IMR-90 (cell line): ENCODE measurements at regions not wholly inside any gene's neighbourhood (a gene's known extent, or its start where the extent isn't known, plus 50 kb on each side); places are given as distances from the start of the nearest gene placed in this dataset.

Experiments used
- ATAC-seq: fragments of 200-7000 bp; cut with Tn5 transposase; 2 replicates; pipeline ENCODE4 v1.9.1; 2020; ENCODE audit warnings: low read depth, mild to moderate bottlenecking, moderate library complexity
- BruUV-seq: library from RNA; stranded (reverse); fragments of 400-500 nt; replicated peaks from 2 replicates; lab custom pipeline; 2021; lab: Mats Ljungman, UMichigan
- CTCF ChIA-PET: fragments of 300-600 bp; formaldehyde crosslinking; extraction: SDS; loops from one replicate; lab custom pipeline; 2021; ENCODE audit warnings: antibody characterized with exemption; lab: Yijun Ruan, JAX
- POLR2A ChIA-PET: fragments of 300-600 bp; sonication (Branson Sonifier 250); formaldehyde crosslinking; loops from one replicate; lab custom pipeline; 2022; ENCODE audit warnings: antibody characterized with exemption; ENCODE audit not compliant: unreplicated experiment; lab: Charles Lee
- DNase-seq: peaks from one replicate; pipeline ENCODE4 v3.0.0; 2013
- H2AFZ ChIP-seq: replicated peaks from 2 replicates; pipeline ENCODE3; 2013; ENCODE audit warnings: low read length, mild to moderate bottlenecking; ENCODE audit not compliant: poor library complexity
- H2AK5ac ChIP-seq: 2 replicates; pipeline ENCODE4 v1.6.1; 2013; ENCODE audit warnings: low read depth, low read length, inconsistent platforms
- H2AK9ac ChIP-seq: replicated peaks from 2 replicates; pipeline ENCODE3; 2013; ENCODE audit warnings: mild to moderate bottlenecking, low read depth, low read length, moderate library complexity; ENCODE audit not compliant: poor library complexity
- H2BK120ac ChIP-seq: 2 replicates; pipeline ENCODE4 v1.6.1; 2013; ENCODE audit warnings: low read depth, low read length, inconsistent platforms
- H2BK15ac ChIP-seq: 3 replicates; pipeline ENCODE4 v1.6.1; 2013; ENCODE audit warnings: low read depth, low read length, inconsistent platforms
- H2BK20ac ChIP-seq: 2 replicates; pipeline ENCODE4 v1.6.1; 2013; ENCODE audit warnings: low read depth, mild to moderate bottlenecking, inconsistent platforms, low read length, moderate library complexity
- H2BK5ac ChIP-seq: 2 replicates; pipeline ENCODE4 v1.6.1; 2013; ENCODE audit warnings: mild to moderate bottlenecking, low read depth, low read length, inconsistent platforms; ENCODE audit not compliant: poor library complexity, severe bottlenecking
- H3K14ac ChIP-seq: replicated peaks from 2 replicates; pipeline ENCODE4 v1.6.1; 2013; ENCODE audit warnings: low read depth, low read length, inconsistent platforms
- H3K18ac ChIP-seq: 2 replicates; pipeline ENCODE4 v1.6.1; 2013; ENCODE audit warnings: low read depth, low read length, control low read depth
- H3K23ac ChIP-seq: 2 replicates; pipeline ENCODE4 v1.6.1; 2013; ENCODE audit warnings: low read depth, low read length, inconsistent platforms
- H3K27ac ChIP-seq: 2 replicates; pipeline ENCODE4 v1.5.1; 2013; ENCODE audit warnings: mild to moderate bottlenecking, control low read depth, low read length; ENCODE audit not compliant: insufficient read depth
- H3K27me3 ChIP-seq: 2 replicates; pipeline ENCODE4 v1.6.1; 2013; ENCODE audit warnings: low read length; ENCODE audit not compliant: control insufficient read depth, insufficient read depth
- H3K36me3 ChIP-seq: 2 replicates; pipeline ENCODE4 v1.6.1; 2013; ENCODE audit warnings: low read length, mixed read lengths; ENCODE audit not compliant: control insufficient read depth, insufficient read depth
- H3K4ac ChIP-seq: 2 replicates; pipeline ENCODE4 v1.6.1; 2013; ENCODE audit warnings: low read depth, low read length, inconsistent platforms
- H3K4me1 ChIP-seq: 2 replicates; pipeline ENCODE4 v1.6.1; 2013; ENCODE audit warnings: low read length, mixed read lengths; ENCODE audit not compliant: control insufficient read depth, insufficient read depth
- H3K4me2 ChIP-seq: 2 replicates; pipeline ENCODE4 v1.6.1; 2013; ENCODE audit warnings: low read depth, mild to moderate bottlenecking, control low read depth, low read length, moderate library complexity
- H3K4me3 ChIP-seq: 2 replicates; pipeline ENCODE4 v1.5.1; 2013; ENCODE audit warnings: low read depth, mild to moderate bottlenecking, control low read depth, low read length, moderate library complexity; ENCODE audit not compliant: insufficient read depth
- H3K56ac ChIP-seq: 2 replicates; pipeline ENCODE4 v1.6.1; 2013; ENCODE audit warnings: low read length, inconsistent platforms; ENCODE audit not compliant: insufficient read depth; ENCODE audit errors: extremely low read depth
- H3K79me1 ChIP-seq, 2 experiments: 2 replicates each; pipeline ENCODE4 v1.6.1; 2013; ENCODE audit warnings: low read length in 2 of 2, inconsistent platforms in 1 of 2, low read depth in 1 of 2
- H3K9ac ChIP-seq: 2 replicates; pipeline ENCODE4 v1.6.1; 2013; ENCODE audit warnings: low read depth, low read length, control low read depth
- H3K9me1 ChIP-seq: 2 replicates; pipeline ENCODE4 v1.6.1; 2013; ENCODE audit warnings: low read length, inconsistent platforms; ENCODE audit not compliant: insufficient read depth
- H3K9me3 ChIP-seq: 2 replicates; pipeline ENCODE4 v1.6.1; 2013; ENCODE audit warnings: low read length; ENCODE audit not compliant: control insufficient read depth, insufficient read depth
- H4K20me1 ChIP-seq: 2 replicates; pipeline ENCODE4 v1.6.1; 2013; ENCODE audit warnings: low read length, inconsistent platforms; ENCODE audit not compliant: insufficient read depth
- H4K5ac ChIP-seq: 2 replicates; pipeline ENCODE4 v1.6.1; 2013; ENCODE audit warnings: mild to moderate bottlenecking, low read depth, low read length, control low read depth
- H4K8ac ChIP-seq, 2 experiments: 2 replicates each; pipeline ENCODE4 v1.6.1; 2013; ENCODE audit warnings: low read depth in 2 of 2, low read length in 2 of 2, control low read depth in 1 of 2, inconsistent platforms in 1 of 2
- H4K91ac ChIP-seq: 2 replicates; pipeline ENCODE4 v1.6.1; 2013; ENCODE audit warnings: low read depth, low read length, inconsistent platforms; ENCODE audit not compliant: insufficient read depth
- BHLHE40 ChIP-seq: fragments of 150-350 bp; IDR thresholded peaks from 2 replicates; pipeline ENCODE4 v1.6.1; 2016; ENCODE audit warnings: mild to moderate bottlenecking, low read depth, low read length
- CEBPB ChIP-seq: IDR thresholded peaks from 2 replicates; pipeline ENCODE4 v1.6.1; 2012; ENCODE audit warnings: low read depth, low read length, improper control_type of control experiment
- CHD1 ChIP-seq: IDR thresholded peaks from 2 replicates; pipeline ENCODE4 v1.6.1; 2012; ENCODE audit warnings: low read depth, low read length, improper control_type of control experiment
- CTCF ChIP-seq: conservative IDR thresholded peaks from 2 replicates; pipeline ENCODE4 v1.5.1; 2012; ENCODE audit warnings: mild to moderate bottlenecking, low read depth, low read length, improper control_type of control experiment
- ELK1 ChIP-seq: fragments of 150-350 bp; IDR thresholded peaks from 2 replicates; pipeline ENCODE4 v1.6.1; 2016; ENCODE audit warnings: low read depth, mild to moderate bottlenecking, low read length, moderate library complexity, borderline replicate concordance
- FOS ChIP-seq: fragments of 150-350 bp; IDR thresholded peaks from 2 replicates; pipeline ENCODE4 v1.6.1; 2016; ENCODE audit warnings: low read depth, low read length
- MAFK ChIP-seq: IDR thresholded peaks from 2 replicates; pipeline ENCODE4 v1.6.1; 2012; ENCODE audit warnings: low read depth, low read length, improper control_type of control experiment
- MAZ ChIP-seq: IDR thresholded peaks from 2 replicates; pipeline ENCODE4 v1.6.1; 2012; ENCODE audit warnings: low read depth, mild to moderate bottlenecking, low read length, improper control_type of control experiment, moderate library complexity, borderline replicate concordance
- MXI1 ChIP-seq: IDR thresholded peaks from 2 replicates; pipeline ENCODE4 v1.6.1; 2012; ENCODE audit warnings: low read depth, mild to moderate bottlenecking, low read length, moderate library complexity, borderline replicate concordance
- NFE2L2 ChIP-seq: fragments of 150-350 bp; IDR thresholded peaks from 2 replicates; pipeline ENCODE4 v1.6.1; 2016; ENCODE audit warnings: low read depth, mild to moderate bottlenecking, low read length
- POLR2A ChIP-seq: IDR thresholded peaks from 2 replicates; pipeline ENCODE4 v1.6.1; 2012; ENCODE audit warnings: mild to moderate bottlenecking, low read depth, low read length
- RAD21 ChIP-seq: IDR thresholded peaks from 2 replicates; pipeline ENCODE4 v1.6.1; 2012; ENCODE audit warnings: low read length, improper control_type of control experiment
- RCOR1 ChIP-seq: IDR thresholded peaks from 2 replicates; pipeline ENCODE4 v1.6.1; 2012; ENCODE audit warnings: mild to moderate bottlenecking, low read length, improper control_type of control experiment; ENCODE audit not compliant: insufficient replicate concordance
- RFX5 ChIP-seq: IDR thresholded peaks from 2 replicates; pipeline ENCODE4 v1.8.0; 2012; ENCODE audit warnings: low read depth, mild to moderate bottlenecking, low read length, moderate library complexity
- SMC3 ChIP-seq: fragments of 150-350 bp; IDR thresholded peaks from 2 replicates; pipeline ENCODE4 v1.6.1; 2016; ENCODE audit warnings: low read depth, mild to moderate bottlenecking, antibody characterized with exemption, low read length, moderate library complexity
- USF2 ChIP-seq: fragments of 150-350 bp; IDR thresholded peaks from 2 replicates; pipeline ENCODE4 v1.6.1; 2017; ENCODE audit warnings: mild to moderate bottlenecking, antibody characterized with exemption, low read length, low read depth
- WGBS, 2 experiments: methylation state at CpG; one replicate each; pipeline versions ENCODE4 v1.1.5 to v1.1.7; 2013; ENCODE audit warnings: missing lambda C conversion rate in 2 of 2; ENCODE audit not compliant: insufficient read length in 1 of 2; ENCODE audit errors: extremely low coverage in 2 of 2; 5-methylcytosine and 5-hydroxymethylcytosine counted together
- dilution Hi-C: fragments of 300-500 bp; cut with HindIII; formaldehyde crosslinking; loops from one replicate; pipeline ENCODE4 v1.14.3; 2018; ENCODE audit warnings: low sequenced_read_pairs; ENCODE audit not compliant: unreplicated experiment
- in situ Hi-C: fragments of 300-500 bp; cut with MboI; formaldehyde crosslinking; loops from 3 replicates; pipeline ENCODE4 v1.14.3; 2019; ENCODE audit warnings: low sequenced_read_pairs, inconsistent platforms, mixed read lengths
- intact Hi-C: fragments of 100-400 bp; cut with micrococcal nuclease; formaldehyde crosslinking; loops from 2 replicates; pipeline ENCODE4 v1.10.0; 2022

- Histone ChIP-seq H3K36me3 (no peaks in the 10 kb centered on the region), H3K27me3 (no peaks in the 10 kb centered on the region), H2BK20ac (no peak overlapping the region), H2BK15ac (no peak overlapping the region), H4K20me1 (no peaks in the 10 kb centered on the region), H3K56ac (no peak overlapping the region), H2BK120ac (no peak overlapping the region), H4K91ac (no peak overlapping the region), H3K79me1 (no peaks in the 10 kb centered on the region), H3K18ac (no peak overlapping the region), H2AFZ (no peak overlapping the region), H2AK9ac (no peak overlapping the region), H3K4me3 (no peak overlapping the region), H4K8ac (no peak overlapping the region), H2AK5ac (no peak overlapping the region), H3K23ac (no peak overlapping the region), H3K14ac (no peak overlapping the region), H3K9me3 (no peaks in the 10 kb centered on the region), H3K9me1 (no peaks in the 10 kb centered on the region), H3K9ac (no peak overlapping the region), H3K27ac (no peak overlapping the region), H3K4me2 (no peak overlapping the region), H4K5ac (no peak overlapping the region), H2BK5ac (no peak overlapping the region), H3K4me1 (no peaks in the 10 kb centered on the region), H3K4ac (no peak overlapping the region)
- BruUV-seq, result no TSS peak
- WGBS, 2 experiments, result no CpG with 5 or more reads among the region's 2 CpGs
- no peak for TF ChIP-seq RAD21
- TF ChIP-seq SMC3, result no peak
- TF ChIP-seq RFX5, result no peak
- TF ChIP-seq BHLHE40, result no peak
- TF ChIP-seq CHD1, result no peak
- no peak for TF ChIP-seq CEBPB
- no peak for TF ChIP-seq USF2
- no peak for TF ChIP-seq MAFK
- TF ChIP-seq FOS, result no peak
- TF ChIP-seq ELK1, result no peak
- no peak for TF ChIP-seq MXI1
- no peak for TF ChIP-seq NFE2L2
- TF ChIP-seq RCOR1, result no peak
- no peak for TF ChIP-seq CTCF
- TF ChIP-seq POLR2A, result no peak
- TF ChIP-seq MAZ, result no peak
- no peak for ATAC-seq
- ChIA-PET POLR2A (interaction anchor here (0.6 kb wide), 1 partner anchor 237 kb away, joined by 4 read pairs; no protein-coding TSS in a partner anchor), CTCF (no interaction called here)
- in situ Hi-C loops (no loop called here), intact Hi-C loops (no loop called here), dilution Hi-C loops (no loop called here)
- DNase-seq, result no peak
These were observed 268.7 kb upstream of the SETBP1 start for GRCh38 chr18:44411976-44412375.
